PC-3 (cell line): ENCODE measurements at regions not wholly inside any gene's neighbourhood (a gene's known extent, or its start where the extent isn't known, plus 50 kb on each side); places are given as distances from the start of the nearest gene placed in this dataset.

Source experiments
- ATAC-seq: fragments of 200-7000 bp; cut with Tn5 transposase; 2 replicates; pipeline ENCODE4 v1.9.1; 2020; ENCODE audit warnings: mild to moderate bottlenecking, moderate library complexity
- BruUV-seq: library from RNA; stranded (reverse); fragments of 400-500 nt; replicated peaks from 2 replicates; lab custom pipeline; 2021; lab: Mats Ljungman, UMichigan
- CTCF ChIA-PET: fragments of 300-600 bp; sonication (Branson Sonifier 250); formaldehyde crosslinking; loops from one replicate; lab custom pipeline; 2022; ENCODE audit warnings: antibody characterized with exemption; lab: Charles Lee
- POLR2A ChIA-PET: fragments of 300-600 bp; sonication (Branson Sonifier 250); formaldehyde crosslinking; loops from one replicate; lab custom pipeline; 2022; ENCODE audit warnings: antibody characterized with exemption; ENCODE audit not compliant: unreplicated experiment; lab: Charles Lee
- DNase-seq: peaks from one replicate; pipeline ENCODE4 v3.0.0-alpha.2; 2015
- H2AFZ ChIP-seq: fragments of 300-600 bp; sonication (generic); 2 replicates; pipeline ENCODE4 v1.6.0; 2016; ENCODE audit warnings: antibody characterized with exemption, low read length
- H3F3A ChIP-seq: fragments of 300-600 bp; sonication (generic); one replicate; pipeline ENCODE4 v1.6.0; 2017; ENCODE audit warnings: antibody characterized with exemption, low read length, control low read depth, mild to moderate bottlenecking; ENCODE audit not compliant: unreplicated experiment
- H3K27ac ChIP-seq: fragments of 300-600 bp; sonication (generic); 2 replicates; pipeline ENCODE4 v1.5.1; 2016; ENCODE audit warnings: mild to moderate bottlenecking, low read length
- H3K27me3 ChIP-seq: fragments of 300-600 bp; sonication (generic); 2 replicates; pipeline ENCODE4 v1.6.1; 2016; ENCODE audit warnings: low read length, mixed read lengths
- H3K36me3 ChIP-seq: fragments of 300-600 bp; sonication (generic); 2 replicates; pipeline ENCODE4 v1.6.1; 2016; ENCODE audit warnings: low read depth, mixed run types, low read length, mixed read lengths
- H3K4me1 ChIP-seq: fragments of 300-600 bp; sonication (generic); 2 replicates; pipeline ENCODE4 v1.5.1; 2016; ENCODE audit warnings: low read length; ENCODE audit not compliant: insufficient read depth
- H3K4me2 ChIP-seq: fragments of 300-600 bp; sonication (generic); 2 replicates; pipeline ENCODE4 v1.6.0; 2016; ENCODE audit warnings: low read length
- H3K4me3 ChIP-seq: fragments of 300-600 bp; sonication (generic); 2 replicates; pipeline ENCODE4 v1.5.1; 2016; ENCODE audit warnings: mild to moderate bottlenecking, low read length, mixed read lengths
- H3K79me2 ChIP-seq: fragments of 300-600 bp; sonication (generic); 2 replicates; pipeline ENCODE4 v1.6.1; 2017; ENCODE audit warnings: low read length, mixed read lengths
- H3K9ac ChIP-seq: fragments of 300-600 bp; sonication (generic); 2 replicates; pipeline ENCODE4 v1.6.0; 2016; ENCODE audit warnings: mild to moderate bottlenecking, low read length
- H3K9me2 ChIP-seq: fragments of 300-600 bp; sonication (generic); replicated peaks from 2 replicates; pipeline ENCODE4 v1.6.1; 2016; ENCODE audit warnings: mixed run types, low read length, mixed read lengths
- H3K9me3 ChIP-seq: fragments of 300-600 bp; sonication (generic); 2 replicates; pipeline ENCODE4 v1.6.1; 2016; ENCODE audit warnings: low read length, mixed read lengths
- H4K20me1 ChIP-seq: fragments of 300-600 bp; sonication (generic); 2 replicates; pipeline ENCODE4 v1.6.1; 2016; ENCODE audit warnings: low read length, mixed read lengths
- EZH2 ChIP-seq: fragments of 300-600 bp; sonication (generic); IDR thresholded peaks from one replicate; pipeline ENCODE4 v1.6.1; 2017; ENCODE audit warnings: antibody characterized with exemption, mild to moderate bottlenecking, low read length; ENCODE audit not compliant: unreplicated experiment
- EZH2phosphoT487 ChIP-seq: fragments of 300-600 bp; sonication (generic); IDR thresholded peaks from 2 replicates; pipeline ENCODE4 v1.6.1; 2018; ENCODE audit warnings: mild to moderate bottlenecking, antibody characterized with exemption, low read length, borderline replicate concordance
- intact Hi-C: fragments of 100-400 bp; cut with micrococcal nuclease; formaldehyde crosslinking; loops from 2 replicates; pipeline ENCODE4 v1.9.0; 2023
- TF ChIP-seq, protein P1 (sequence below): fragments of 300-600 bp; sonication (generic); conservative IDR thresholded peaks from 2 replicates; pipeline ENCODE4 v1.5.1; 2017; ENCODE audit warnings: antibody characterized with exemption, low read depth, mild to moderate bottlenecking, low read length

DNA sequence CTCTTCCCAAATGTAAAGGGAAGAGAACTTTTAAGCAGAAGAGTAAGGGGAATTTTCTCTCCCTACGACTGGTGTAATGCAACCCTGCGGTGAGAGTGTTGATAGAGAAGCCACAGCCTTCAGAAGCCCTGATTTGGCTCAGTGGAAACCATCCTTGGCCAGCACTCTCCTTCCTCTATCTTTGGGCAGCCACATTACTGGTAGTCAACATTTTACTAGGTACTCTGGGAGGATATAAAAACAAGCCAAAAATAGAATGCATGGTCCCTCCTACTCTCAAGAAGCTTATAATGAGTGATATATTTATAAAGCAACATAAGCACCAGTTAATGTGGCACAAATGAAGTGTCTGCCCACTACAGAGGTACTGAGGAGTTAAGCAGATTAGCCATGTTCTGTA, 201.8 kb upstream of the NCAM1 start:
- no peak overlapping the region for H3K4me2 ChIP-seq
- H3K4me3 ChIP-seq, result no peak overlapping the region
- H3K27ac ChIP-seq, result no peak overlapping the region
- H3K9me2 ChIP-seq, result no peaks in the 10 kb centered on the region
- no TSS peak for BruUV-seq
- H3K36me3 ChIP-seq, result no peaks in the 10 kb centered on the region
- no peak overlapping the region for H2AFZ ChIP-seq
- ATAC-seq (no peak), DNase-seq (no peak)
- 0 out of 2 replicates have a peak, but pooled peaks cover 5% of the 10 kb centered on the region for H3K27me3 ChIP-seq
- TF ChIP-seq, protein P1, sequence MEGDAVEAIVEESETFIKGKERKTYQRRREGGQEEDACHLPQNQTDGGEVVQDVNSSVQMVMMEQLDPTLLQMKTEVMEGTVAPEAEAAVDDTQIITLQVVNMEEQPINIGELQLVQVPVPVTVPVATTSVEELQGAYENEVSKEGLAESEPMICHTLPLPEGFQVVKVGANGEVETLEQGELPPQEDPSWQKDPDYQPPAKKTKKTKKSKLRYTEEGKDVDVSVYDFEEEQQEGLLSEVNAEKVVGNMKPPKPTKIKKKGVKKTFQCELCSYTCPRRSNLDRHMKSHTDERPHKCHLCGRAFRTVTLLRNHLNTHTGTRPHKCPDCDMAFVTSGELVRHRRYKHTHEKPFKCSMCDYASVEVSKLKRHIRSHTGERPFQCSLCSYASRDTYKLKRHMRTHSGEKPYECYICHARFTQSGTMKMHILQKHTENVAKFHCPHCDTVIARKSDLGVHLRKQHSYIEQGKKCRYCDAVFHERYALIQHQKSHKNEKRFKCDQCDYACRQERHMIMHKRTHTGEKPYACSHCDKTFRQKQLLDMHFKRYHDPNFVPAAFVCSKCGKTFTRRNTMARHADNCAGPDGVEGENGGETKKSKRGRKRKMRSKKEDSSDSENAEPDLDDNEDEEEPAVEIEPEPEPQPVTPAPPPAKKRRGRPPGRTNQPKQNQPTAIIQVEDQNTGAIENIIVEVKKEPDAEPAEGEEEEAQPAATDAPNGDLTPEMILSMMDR, result no peak
- TF ChIP-seq EZH2, result no peak
- CTCF ChIA-PET, result no interaction called here
- POLR2A ChIA-PET, result no interaction called here
- no peaks in the 10 kb centered on the region for H3F3A ChIP-seq
- H3K79me2 ChIP-seq, result no peaks in the 10 kb centered on the region
- no peaks in the 10 kb centered on the region for H3K4me1 ChIP-seq
- intact Hi-C loops, result no loop called here
- H3K9ac ChIP-seq, result no peak overlapping the region
- H4K20me1 ChIP-seq, result no peaks in the 10 kb centered on the region
- no peaks in the 10 kb centered on the region for H3K9me3 ChIP-seq

DNA sequence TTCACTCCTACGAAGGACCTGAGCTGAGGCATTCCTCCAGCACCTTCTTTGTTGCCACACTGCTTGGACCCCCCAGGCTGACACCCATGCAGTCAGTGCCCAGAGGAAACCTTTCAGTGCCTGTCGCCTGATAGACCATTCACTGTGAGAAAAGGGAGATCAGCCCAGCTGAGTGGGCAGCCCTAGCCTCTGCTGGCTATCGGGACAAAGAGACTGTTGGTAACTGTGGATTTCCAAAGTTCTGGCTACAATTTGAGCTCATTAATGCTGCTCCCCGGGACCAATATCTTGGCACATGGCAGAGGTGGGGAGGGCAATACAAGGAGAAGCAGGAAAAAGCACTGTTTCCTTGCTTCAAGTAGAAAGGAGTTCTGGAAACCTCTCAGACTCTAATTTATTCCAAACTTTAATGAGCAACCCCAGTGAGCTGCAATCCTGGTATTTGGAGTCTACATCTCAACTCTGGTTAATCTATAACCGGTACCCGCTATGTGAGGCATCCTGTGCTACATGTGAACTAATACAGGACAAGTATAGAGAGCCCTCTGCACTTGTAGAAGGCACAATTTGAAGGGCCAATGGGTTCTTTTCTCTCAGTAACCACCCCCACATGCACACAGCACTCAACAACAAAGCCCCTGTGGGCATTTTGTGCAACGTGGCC, 200.7 kb upstream of the NCAM1 start:
- no TSS peak for BruUV-seq
- CTCF ChIA-PET, result no interaction called here
- intact Hi-C loops, result no loop called here

More for the DNA sequence above, 200.7 kb upstream of the NCAM1 start:
- Histone ChIP-seq H3K79me2 (no peaks in the 10 kb centered on the region), H3K9ac (no peak overlapping the region), H3K27me3 (0 out of 2 replicates have a peak, but pooled peaks cover 5% of the 10 kb centered on the region), H3K9me3 (no peaks in the 10 kb centered on the region), H3K9me2 (no peaks in the 10 kb centered on the region), H3K36me3 (no peaks in the 10 kb centered on the region), H2AFZ (no peak overlapping the region), H4K20me1 (no peaks in the 10 kb centered on the region), H3F3A (no peaks in the 10 kb centered on the region), H3K4me3 (no peak overlapping the region), H3K27ac (no peak overlapping the region), H3K4me2 (no peak overlapping the region), H3K4me1 (no peaks in the 10 kb centered on the region)
- ATAC-seq, result no peak
- no peak for TF ChIP-seq EZH2phosphoT487
- TF ChIP-seq, protein P1, result no peak
- TF ChIP-seq EZH2, result no peak
- POLR2A ChIA-PET, result no interaction called here
- DNase-seq, result no peak
